ENCODE measurements at regions not wholly inside any gene's neighbourhood (a gene's known extent, or its start where the extent isn't known, plus 50 kb on each side); places are given as distances from the start of the nearest gene placed in this dataset.
A peak's percentile ranks its signal among the peaks of the same experiment; 100 is the strongest.

- no peak overlapping the region for H3K4me3 ChIP-seq (ENCODE audit: low read depth, low read length)
- no peak for TF ChIP-seq CTCF (IDR thresholded peaks at IDR 0.05; ENCODE audit: low read depth, low read length, missing control alignments)
- in situ Hi-C loops (cut with HindIII; ENCODE audit: low sequenced_read_pairs) = no loop called here
- no peak for DNase-seq (ENCODE audit: low read depth)
Measured at GRCh38 chr12:89789862-89790261, 81.2 kb upstream of the ATP2B1 start.

DNA sequence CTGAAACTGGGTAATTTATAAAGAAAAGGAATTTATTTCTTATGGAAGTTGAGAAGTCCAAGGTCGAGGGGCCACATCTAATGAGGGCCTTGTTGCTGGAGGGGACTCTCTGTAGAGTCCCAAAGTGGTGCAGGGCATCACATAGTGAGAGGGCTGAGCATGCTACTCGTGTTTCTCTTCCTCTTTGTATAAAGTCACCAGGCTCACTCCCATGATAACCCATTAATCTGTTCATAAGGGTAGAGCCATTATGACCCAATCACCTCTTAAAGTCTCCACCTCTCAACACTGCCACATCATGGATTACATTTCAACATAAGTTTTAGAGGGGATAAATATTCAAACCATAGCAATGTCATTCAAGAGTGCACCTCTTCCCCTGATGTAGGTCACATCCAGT is 79.1 kb upstream of the ATP2B1 start:
- no peak for DNase-seq (ENCODE audit: low read depth)
- in situ Hi-C loops (cut with HindIII; ENCODE audit: low sequenced_read_pairs) = no loop called here
- no peak overlapping the region for H3K4me3 ChIP-seq (ENCODE audit: low read depth, low read length)
- TF ChIP-seq CTCF (IDR thresholded peaks at IDR 0.05; ENCODE audit: low read depth, low read length, missing control alignments) = no peak

- no peak for DNase-seq (ENCODE audit: low read depth)
- H3K4me3 ChIP-seq (ENCODE audit: low read depth, low read length) = no peak overlapping the region
- TF ChIP-seq CTCF (IDR thresholded peaks at IDR 0.05; ENCODE audit: low read depth, low read length, missing control alignments) = no peak
- in situ Hi-C loops (cut with HindIII; ENCODE audit: low sequenced_read_pairs) = no loop called here
Measured at GRCh38 chr12:89786177-89786810, 77.7 kb upstream of the ATP2B1 start.

DNA sequence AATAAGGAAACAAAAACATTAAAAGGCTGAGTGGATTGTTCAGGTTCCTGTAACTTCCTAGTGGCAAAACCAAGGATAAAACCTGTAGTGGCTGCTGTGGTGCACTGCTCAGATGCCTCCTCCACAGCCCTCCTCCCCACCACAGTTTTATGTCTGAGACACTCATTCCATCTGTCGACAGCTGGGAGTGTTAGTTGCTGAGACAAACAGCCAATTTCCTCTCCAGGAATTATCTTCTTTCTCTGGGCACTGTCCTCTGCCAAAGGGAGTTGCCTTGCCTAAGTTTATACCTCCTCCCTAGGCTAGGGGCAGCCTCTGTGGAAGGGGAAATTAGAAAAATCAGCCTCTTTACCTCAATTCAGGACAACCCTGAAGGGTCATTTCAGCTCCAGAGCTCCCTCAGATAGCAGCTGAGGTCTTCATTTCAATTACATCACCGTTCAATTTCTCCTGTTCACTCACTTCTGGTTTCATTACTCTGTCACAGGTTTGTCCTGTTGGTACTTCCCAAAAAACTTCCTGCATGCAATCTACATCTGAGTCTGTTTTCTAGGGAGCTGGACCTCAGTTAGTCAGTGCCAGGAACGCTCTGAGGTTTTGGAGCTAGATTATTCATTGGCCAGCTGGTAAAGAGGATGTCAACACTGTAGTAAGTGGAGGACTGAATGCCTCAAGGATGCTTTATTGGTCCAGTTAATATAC is 74.9 kb upstream of the ATP2B1 start:
- in situ Hi-C loops (cut with HindIII; ENCODE audit: low sequenced_read_pairs) = no loop called here
- H3K4me3 ChIP-seq (ENCODE audit: low read depth, low read length) = no peak overlapping the region
- no peak for TF ChIP-seq CTCF (IDR thresholded peaks at IDR 0.05; ENCODE audit: low read depth, low read length, missing control alignments)
- no peak for DNase-seq (ENCODE audit: low read depth)

DNA sequence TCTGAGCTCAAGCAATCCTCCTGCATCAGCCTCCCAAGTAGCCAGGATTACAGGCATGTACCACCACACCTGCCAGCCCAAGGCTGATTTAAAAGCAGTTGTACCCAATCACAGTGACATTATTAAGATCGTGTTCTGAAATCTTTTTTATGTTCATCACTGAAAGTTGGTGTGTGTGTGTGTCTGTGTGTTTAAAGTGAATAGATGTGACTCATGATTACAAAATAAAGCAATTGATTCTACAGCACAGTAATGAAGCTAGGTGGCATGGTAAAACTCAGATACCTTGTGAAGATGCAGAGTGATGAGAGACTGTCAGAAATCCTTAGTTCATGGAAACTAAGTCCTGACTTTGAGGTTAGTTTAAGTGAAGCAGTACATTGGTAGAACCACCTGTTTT is 74.2 kb upstream of the ATP2B1 start:
- in situ Hi-C loops (cut with HindIII; ENCODE audit: low sequenced_read_pairs) = no loop called here
- DNase-seq (ENCODE audit: low read depth) = no peak

GRCh38 chr12:89781946-89782550 is 73.4 kb upstream of the ATP2B1 start:
- no peak for TF ChIP-seq CTCF (IDR thresholded peaks at IDR 0.05; ENCODE audit: low read depth, low read length, missing control alignments)
- in situ Hi-C loops (cut with HindIII; ENCODE audit: low sequenced_read_pairs) = no loop called here

More for the DNA sequence above, 74.2 kb upstream of the ATP2B1 start:
- H3K4me3 ChIP-seq (ENCODE audit: low read depth, low read length) = no peak overlapping the region
- TF ChIP-seq CTCF (IDR thresholded peaks at IDR 0.05; ENCODE audit: low read depth, low read length, missing control alignments) = no peak

More at GRCh38 chr12:89781946-89782550, 73.4 kb upstream of the ATP2B1 start:
- DNase-seq (ENCODE audit: low read depth) = peak; percentile 18
- H3K4me3 ChIP-seq (ENCODE audit: low read depth, low read length) = no peak overlapping the region

Measured in astrocyte of the cerebellum (primary cell).